GM23338 (cell line): ENCODE measurements at regions not wholly inside any gene's neighbourhood (a gene's known extent, or its start where the extent isn't known, plus 50 kb on each side); places are given as distances from the start of the nearest gene placed in this dataset.
A peak's percentile ranks its signal among the peaks of the same experiment; 100 is the strongest.

Experiments
- ATAC-seq: fragments of 200-7000 bp; cut with Tn5 transposase; 3 replicates; pipeline ENCODE4 v1.9.1; 2020
- DNase-seq: peaks from one replicate; pipeline ENCODE4 v3.0.0-alpha.2; 2015; ENCODE audit warnings: low spot score
- H2AFZ ChIP-seq: fragments of 200-600 bp; sonication (generic); 2 replicates; pipeline ENCODE4 v1.8.0; 2016; ENCODE audit warnings: antibody characterized with exemption, mild to moderate bottlenecking, moderate library complexity
- H3F3A ChIP-seq: fragments of 200-600 bp; sonication (generic); replicated peaks from 2 replicates; pipeline ENCODE4 v1.8.0; 2017; ENCODE audit warnings: antibody characterized with exemption, mixed run types, low read depth
- H3K27ac ChIP-seq: fragments of 200-600 bp; sonication (generic); 2 replicates; pipeline ENCODE4 v1.6.1; 2016; ENCODE audit warnings: low read depth
- H3K27me3 ChIP-seq: fragments of 200-600 bp; sonication (generic); 2 replicates; pipeline ENCODE4 v1.8.0; 2016; ENCODE audit warnings: mild to moderate bottlenecking, mixed run types, moderate library complexity; ENCODE audit not compliant: insufficient read depth
- H3K36me3 ChIP-seq: fragments of 200-600 bp; sonication (generic); 2 replicates; pipeline ENCODE4 v1.8.0; 2016; ENCODE audit warnings: mild to moderate bottlenecking; ENCODE audit not compliant: insufficient read depth
- H3K4me1 ChIP-seq: fragments of 200-600 bp; sonication (generic); 2 replicates; pipeline ENCODE4 v1.8.0; 2016; ENCODE audit warnings: mild to moderate bottlenecking, moderate library complexity; ENCODE audit not compliant: insufficient read depth
- H3K4me2 ChIP-seq: fragments of 200-600 bp; sonication (generic); 2 replicates; pipeline ENCODE4 v1.7.1; 2017; ENCODE audit warnings: mixed run types
- H3K4me3 ChIP-seq: fragments of 200-600 bp; sonication (generic); 2 replicates; pipeline ENCODE4 v1.6.1; 2016; ENCODE audit warnings: mixed run types
- H3K79me2 ChIP-seq: fragments of 200-600 bp; sonication (generic); replicated peaks from 2 replicates; pipeline ENCODE4 v1.8.0; 2017; ENCODE audit warnings: mild to moderate bottlenecking; ENCODE audit not compliant: insufficient read depth
- H3K9me2 ChIP-seq: fragments of 200-600 bp; sonication (generic); 2 replicates; pipeline ENCODE4 v1.8.0; 2017; ENCODE audit not compliant: insufficient read depth
- H4K20me1 ChIP-seq: fragments of 200-600 bp; sonication (generic); replicated peaks from 2 replicates; pipeline ENCODE4 v1.8.0; 2017; ENCODE audit warnings: mild to moderate bottlenecking; ENCODE audit not compliant: insufficient read depth
- H3K27ac Mint-ChIP-seq: 2 replicates; pipeline ENCODE4 v1.8.0; 2020; ENCODE audit warnings: inconsistent platforms, mild to moderate bottlenecking, moderate library complexity, mixed read lengths
- H3K27me3 Mint-ChIP-seq: 3 replicates; pipeline ENCODE4 v1.8.0; 2022; ENCODE audit warnings: low read depth, mild to moderate bottlenecking, moderate library complexity, mixed read lengths, inconsistent platforms; ENCODE audit not compliant: insufficient read depth, poor library complexity
- H3K36me3 Mint-ChIP-seq: 3 replicates; pipeline ENCODE4 v1.8.0; 2021; ENCODE audit warnings: low read depth, mild to moderate bottlenecking, inconsistent platforms, moderate library complexity, mixed read lengths
- H3K4me1 Mint-ChIP-seq: 3 replicates; pipeline ENCODE4 v1.8.0; 2020; ENCODE audit warnings: mild to moderate bottlenecking, inconsistent platforms, mixed read lengths
- H3K4me3 Mint-ChIP-seq: 3 replicates; pipeline ENCODE4 v1.8.0; 2021; ENCODE audit warnings: moderate library complexity, mild to moderate bottlenecking, inconsistent platforms, mixed read lengths
- H3K9me3 Mint-ChIP-seq: 3 replicates; pipeline ENCODE4 v1.8.0; 2020; ENCODE audit warnings: moderate library complexity, mild to moderate bottlenecking, inconsistent platforms, mixed read lengths
- TF ChIP-seq, protein P1 (sequence below), 2 experiments: fragments of 200-600 bp in 1 of 2; sonication (generic) in 1 of 2; conservative IDR thresholded peaks; 2 replicates each; pipeline versions ENCODE4 v1.5.1 to v1.6.1; 2016 to 2017; ENCODE audit warnings: antibody characterized with exemption in 2 of 2, low read depth in 2 of 2, mild to moderate bottlenecking in 2 of 2, moderate library complexity in 1 of 2
- TF ChIP-seq, protein P2 (sequence below): fragments of 250-450 bp; sonication (Bioruptor Pico); IDR thresholded peaks from 2 replicates; pipeline ENCODE4 v1.5.0; 2020; ENCODE audit warnings: mild to moderate bottlenecking, moderate library complexity

DNA sequence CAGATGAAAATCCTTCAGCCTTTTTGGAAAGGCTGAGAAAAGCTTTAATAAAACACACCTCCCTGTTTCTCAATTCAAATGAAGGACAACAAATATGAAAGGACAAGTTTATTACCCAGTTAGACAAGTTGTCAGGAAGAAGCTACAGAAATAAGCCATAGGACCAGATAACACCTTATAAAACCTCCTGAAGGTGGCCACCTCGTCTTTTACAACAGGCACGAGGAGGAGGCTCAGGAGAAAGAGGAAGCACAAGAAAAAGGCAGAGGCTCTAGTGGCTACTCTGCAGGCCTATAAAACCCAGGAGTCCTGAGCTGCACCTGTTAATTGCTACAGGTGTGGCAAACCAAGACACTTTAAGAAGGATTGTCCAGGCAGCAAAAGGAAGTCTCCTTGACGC, 352.1 kb upstream of the CDH18 start:
- DNase-seq, result no peak
- H3K79me2 ChIP-seq, result no peaks in the 10 kb centered on the region

More for the DNA sequence above, 352.1 kb upstream of the CDH18 start:
- no peak overlapping the region for H2AFZ ChIP-seq
- Mint-ChIP-seq H3K9me3 (peaks cover 21% of the 10 kb centered on the region), H3K27me3 (no peaks in the 10 kb centered on the region), H3K36me3 (peaks cover 9% of the 10 kb centered on the region), H3K4me1 (no peaks in the 10 kb centered on the region), H3K27ac (no peak overlapping the region), H3K4me3 (no peak overlapping the region)
- H3F3A ChIP-seq, result no peaks in the 10 kb centered on the region
- H3K9me2 ChIP-seq, result peaks cover 10% of the 10 kb centered on the region; the same call in 1 of the 2 replicates
- no peak overlapping the region for H3K4me3 ChIP-seq
- H4K20me1 ChIP-seq, result no peaks in the 10 kb centered on the region
- H3K27ac ChIP-seq, result no peak overlapping the region
- no peaks in the 10 kb centered on the region for H3K27me3 ChIP-seq
- no peak for ATAC-seq
- TF ChIP-seq, protein P1, sequence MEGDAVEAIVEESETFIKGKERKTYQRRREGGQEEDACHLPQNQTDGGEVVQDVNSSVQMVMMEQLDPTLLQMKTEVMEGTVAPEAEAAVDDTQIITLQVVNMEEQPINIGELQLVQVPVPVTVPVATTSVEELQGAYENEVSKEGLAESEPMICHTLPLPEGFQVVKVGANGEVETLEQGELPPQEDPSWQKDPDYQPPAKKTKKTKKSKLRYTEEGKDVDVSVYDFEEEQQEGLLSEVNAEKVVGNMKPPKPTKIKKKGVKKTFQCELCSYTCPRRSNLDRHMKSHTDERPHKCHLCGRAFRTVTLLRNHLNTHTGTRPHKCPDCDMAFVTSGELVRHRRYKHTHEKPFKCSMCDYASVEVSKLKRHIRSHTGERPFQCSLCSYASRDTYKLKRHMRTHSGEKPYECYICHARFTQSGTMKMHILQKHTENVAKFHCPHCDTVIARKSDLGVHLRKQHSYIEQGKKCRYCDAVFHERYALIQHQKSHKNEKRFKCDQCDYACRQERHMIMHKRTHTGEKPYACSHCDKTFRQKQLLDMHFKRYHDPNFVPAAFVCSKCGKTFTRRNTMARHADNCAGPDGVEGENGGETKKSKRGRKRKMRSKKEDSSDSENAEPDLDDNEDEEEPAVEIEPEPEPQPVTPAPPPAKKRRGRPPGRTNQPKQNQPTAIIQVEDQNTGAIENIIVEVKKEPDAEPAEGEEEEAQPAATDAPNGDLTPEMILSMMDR (conservative IDR thresholded peaks at IDR 0.05; ENCODE audit: low read depth in 2 of 2), result peak in 1 of 2 experiments; percentile 38; a peak in 2 of 4 replicates
- TF ChIP-seq, protein P2, sequence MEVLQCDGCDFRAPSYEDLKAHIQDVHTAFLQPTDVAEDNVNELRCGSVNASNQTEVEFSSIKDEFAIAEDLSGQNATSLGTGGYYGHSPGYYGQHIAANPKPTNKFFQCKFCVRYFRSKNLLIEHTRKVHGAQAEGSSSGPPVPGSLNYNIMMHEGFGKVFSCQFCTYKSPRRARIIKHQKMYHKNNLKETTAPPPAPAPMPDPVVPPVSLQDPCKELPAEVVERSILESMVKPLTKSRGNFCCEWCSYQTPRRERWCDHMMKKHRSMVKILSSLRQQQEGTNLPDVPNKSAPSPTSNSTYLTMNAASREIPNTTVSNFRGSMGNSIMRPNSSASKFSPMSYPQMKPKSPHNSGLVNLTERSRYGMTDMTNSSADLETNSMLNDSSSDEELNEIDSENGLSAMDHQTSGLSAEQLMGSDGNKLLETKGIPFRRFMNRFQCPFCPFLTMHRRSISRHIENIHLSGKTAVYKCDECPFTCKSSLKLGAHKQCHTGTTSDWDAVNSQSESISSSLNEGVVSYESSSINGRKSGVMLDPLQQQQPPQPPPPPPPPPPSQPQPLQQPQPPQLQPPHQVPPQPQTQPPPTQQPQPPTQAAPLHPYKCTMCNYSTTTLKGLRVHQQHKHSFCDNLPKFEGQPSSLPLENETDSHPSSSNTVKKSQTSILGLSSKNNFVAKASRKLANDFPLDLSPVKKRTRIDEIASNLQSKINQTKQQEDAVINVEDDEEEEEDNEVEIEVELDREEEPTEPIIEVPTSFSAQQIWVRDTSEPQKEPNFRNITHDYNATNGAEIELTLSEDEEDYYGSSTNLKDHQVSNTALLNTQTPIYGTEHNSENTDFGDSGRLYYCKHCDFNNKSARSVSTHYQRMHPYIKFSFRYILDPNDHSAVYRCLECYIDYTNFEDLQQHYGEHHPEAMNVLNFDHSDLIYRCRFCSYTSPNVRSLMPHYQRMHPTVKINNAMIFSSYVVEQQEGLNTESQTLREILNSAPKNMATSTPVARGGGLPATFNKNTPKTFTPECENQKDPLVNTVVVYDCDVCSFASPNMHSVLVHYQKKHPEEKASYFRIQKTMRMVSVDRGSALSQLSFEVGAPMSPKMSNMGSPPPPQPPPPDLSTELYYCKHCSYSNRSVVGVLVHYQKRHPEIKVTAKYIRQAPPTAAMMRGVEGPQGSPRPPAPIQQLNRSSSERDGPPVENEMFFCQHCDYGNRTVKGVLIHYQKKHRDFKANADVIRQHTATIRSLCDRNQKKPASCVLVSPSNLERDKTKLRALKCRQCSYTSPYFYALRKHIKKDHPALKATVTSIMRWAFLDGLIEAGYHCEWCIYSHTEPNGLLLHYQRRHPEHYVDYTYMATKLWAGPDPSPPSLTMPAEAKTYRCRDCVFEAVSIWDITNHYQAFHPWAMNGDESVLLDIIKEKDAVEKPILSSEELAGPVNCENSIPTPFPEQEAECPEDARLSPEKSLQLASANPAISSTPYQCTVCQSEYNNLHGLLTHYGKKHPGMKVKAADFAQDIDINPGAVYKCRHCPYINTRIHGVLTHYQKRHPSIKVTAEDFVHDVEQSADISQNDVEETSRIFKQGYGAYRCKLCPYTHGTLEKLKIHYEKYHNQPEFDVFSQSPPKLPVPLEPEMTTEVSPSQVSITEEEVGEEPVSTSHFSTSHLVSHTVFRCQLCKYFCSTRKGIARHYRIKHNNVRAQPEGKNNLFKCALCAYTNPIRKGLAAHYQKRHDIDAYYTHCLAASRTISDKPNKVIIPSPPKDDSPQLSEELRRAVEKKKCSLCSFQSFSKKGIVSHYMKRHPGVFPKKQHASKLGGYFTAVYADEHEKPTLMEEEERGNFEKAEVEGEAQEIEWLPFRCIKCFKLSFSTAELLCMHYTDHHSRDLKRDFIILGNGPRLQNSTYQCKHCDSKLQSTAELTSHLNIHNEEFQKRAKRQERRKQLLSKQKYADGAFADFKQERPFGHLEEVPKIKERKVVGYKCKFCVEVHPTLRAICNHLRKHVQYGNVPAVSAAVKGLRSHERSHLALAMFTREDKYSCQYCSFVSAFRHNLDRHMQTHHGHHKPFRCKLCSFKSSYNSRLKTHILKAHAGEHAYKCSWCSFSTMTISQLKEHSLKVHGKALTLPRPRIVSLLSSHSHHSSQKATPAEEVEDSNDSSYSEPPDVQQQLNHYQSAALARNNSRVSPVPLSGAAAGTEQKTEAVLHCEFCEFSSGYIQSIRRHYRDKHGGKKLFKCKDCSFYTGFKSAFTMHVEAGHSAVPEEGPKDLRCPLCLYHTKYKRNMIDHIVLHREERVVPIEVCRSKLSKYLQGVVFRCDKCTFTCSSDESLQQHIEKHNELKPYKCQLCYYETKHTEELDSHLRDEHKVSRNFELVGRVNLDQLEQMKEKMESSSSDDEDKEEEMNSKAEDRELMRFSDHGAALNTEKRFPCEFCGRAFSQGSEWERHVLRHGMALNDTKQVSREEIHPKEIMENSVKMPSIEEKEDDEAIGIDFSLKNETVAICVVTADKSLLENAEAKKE, result no peak
- 0 out of 2 replicates have a peak, but pooled peaks cover 6% of the 10 kb centered on the region for H3K36me3 ChIP-seq
- H3K4me1 ChIP-seq, result no peaks in the 10 kb centered on the region
- H3K4me2 ChIP-seq, result no peak overlapping the region
